ENCODE measurements at regions not wholly inside any gene's neighbourhood (a gene's known extent, or its start where the extent isn't known, plus 50 kb on each side); places are given as distances from the start of the nearest gene placed in this dataset.

- TF ChIP-seq RARB (CRISPR knock-in tag; IDR thresholded peaks at IDR 0.05) (no peak), ZNF70 (CRISPR knock-in tag; IDR thresholded peaks at IDR 0.05) (no peak), BACH2 (CRISPR knock-in tag; IDR thresholded peaks at IDR 0.05; ENCODE audit: borderline replicate concordance) (no peak), SNAI2 (CRISPR knock-in tag; IDR thresholded peaks at IDR 0.05) (no peak), ARNTL (CRISPR knock-in tag; IDR thresholded peaks at IDR 0.05; ENCODE audit: borderline replicate concordance, low read depth) (no peak), TOX (CRISPR knock-in tag; IDR thresholded peaks at IDR 0.05; ENCODE audit: borderline replicate concordance) (no peak), ZFP3 (CRISPR knock-in tag; IDR thresholded peaks at IDR 0.05) (no peak), ZNF565 (CRISPR knock-in tag; conservative IDR thresholded peaks at IDR 0.05; ENCODE audit: low read depth) (no peak)
- TF ChIP-seq, protein P1, sequence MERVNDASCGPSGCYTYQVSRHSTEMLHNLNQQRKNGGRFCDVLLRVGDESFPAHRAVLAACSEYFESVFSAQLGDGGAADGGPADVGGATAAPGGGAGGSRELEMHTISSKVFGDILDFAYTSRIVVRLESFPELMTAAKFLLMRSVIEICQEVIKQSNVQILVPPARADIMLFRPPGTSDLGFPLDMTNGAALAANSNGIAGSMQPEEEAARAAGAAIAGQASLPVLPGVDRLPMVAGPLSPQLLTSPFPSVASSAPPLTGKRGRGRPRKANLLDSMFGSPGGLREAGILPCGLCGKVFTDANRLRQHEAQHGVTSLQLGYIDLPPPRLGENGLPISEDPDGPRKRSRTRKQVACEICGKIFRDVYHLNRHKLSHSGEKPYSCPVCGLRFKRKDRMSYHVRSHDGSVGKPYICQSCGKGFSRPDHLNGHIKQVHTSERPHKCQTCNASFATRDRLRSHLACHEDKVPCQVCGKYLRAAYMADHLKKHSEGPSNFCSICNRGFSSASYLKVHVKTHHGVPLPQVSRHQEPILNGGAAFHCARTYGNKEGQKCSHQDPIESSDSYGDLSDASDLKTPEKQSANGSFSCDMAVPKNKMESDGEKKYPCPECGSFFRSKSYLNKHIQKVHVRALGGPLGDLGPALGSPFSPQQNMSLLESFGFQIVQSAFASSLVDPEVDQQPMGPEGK (CRISPR knock-in tag; IDR thresholded peaks at IDR 0.05; ENCODE audit: borderline replicate concordance) = no peak
Observed at GRCh38 chr6:50921968-50922367, 103.3 kb downstream of the TFAP2B start.

Data from SK-N-SH treated with all-trans-retinoic acid at 6 μM for 48 hours (cell line).